ENCODE measurements at regions not wholly inside any gene's neighbourhood (a gene's known extent, or its start where the extent isn't known, plus 50 kb on each side); places are given as distances from the start of the nearest gene placed in this dataset.

DNA sequence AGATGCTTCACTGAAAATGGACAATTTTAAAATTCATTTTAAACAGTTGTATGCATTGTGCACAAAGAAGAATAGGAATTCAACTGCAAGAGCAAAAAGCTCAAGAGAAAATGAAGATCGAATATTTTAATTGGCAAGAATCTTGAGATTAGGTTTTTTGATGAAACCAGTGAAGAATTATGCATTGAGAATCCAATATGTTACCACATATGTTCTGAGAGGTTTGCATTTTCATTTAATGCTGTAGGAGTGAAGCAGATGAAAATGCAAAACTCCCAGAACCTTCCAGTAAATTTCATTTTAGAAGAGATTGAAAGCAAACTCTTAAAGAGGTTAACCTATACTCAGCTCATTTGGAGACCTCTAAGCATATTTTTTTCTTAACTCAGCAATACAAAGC, 298.0 kb downstream of the OLFM3 start:
- TF ChIP-seq, protein P1, sequence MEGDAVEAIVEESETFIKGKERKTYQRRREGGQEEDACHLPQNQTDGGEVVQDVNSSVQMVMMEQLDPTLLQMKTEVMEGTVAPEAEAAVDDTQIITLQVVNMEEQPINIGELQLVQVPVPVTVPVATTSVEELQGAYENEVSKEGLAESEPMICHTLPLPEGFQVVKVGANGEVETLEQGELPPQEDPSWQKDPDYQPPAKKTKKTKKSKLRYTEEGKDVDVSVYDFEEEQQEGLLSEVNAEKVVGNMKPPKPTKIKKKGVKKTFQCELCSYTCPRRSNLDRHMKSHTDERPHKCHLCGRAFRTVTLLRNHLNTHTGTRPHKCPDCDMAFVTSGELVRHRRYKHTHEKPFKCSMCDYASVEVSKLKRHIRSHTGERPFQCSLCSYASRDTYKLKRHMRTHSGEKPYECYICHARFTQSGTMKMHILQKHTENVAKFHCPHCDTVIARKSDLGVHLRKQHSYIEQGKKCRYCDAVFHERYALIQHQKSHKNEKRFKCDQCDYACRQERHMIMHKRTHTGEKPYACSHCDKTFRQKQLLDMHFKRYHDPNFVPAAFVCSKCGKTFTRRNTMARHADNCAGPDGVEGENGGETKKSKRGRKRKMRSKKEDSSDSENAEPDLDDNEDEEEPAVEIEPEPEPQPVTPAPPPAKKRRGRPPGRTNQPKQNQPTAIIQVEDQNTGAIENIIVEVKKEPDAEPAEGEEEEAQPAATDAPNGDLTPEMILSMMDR (IDR thresholded peaks at IDR 0.05), result no peak
- TF ChIP-seq SIN3A (IDR thresholded peaks at IDR 0.05; ENCODE audit: borderline replicate concordance, insufficient read depth, low read depth, low read length), result no peak
- no peak for TF ChIP-seq POLR2AphosphoS5 (IDR thresholded peaks at IDR 0.05; ENCODE audit: low read depth, low read length)
- TF ChIP-seq, protein P2, sequence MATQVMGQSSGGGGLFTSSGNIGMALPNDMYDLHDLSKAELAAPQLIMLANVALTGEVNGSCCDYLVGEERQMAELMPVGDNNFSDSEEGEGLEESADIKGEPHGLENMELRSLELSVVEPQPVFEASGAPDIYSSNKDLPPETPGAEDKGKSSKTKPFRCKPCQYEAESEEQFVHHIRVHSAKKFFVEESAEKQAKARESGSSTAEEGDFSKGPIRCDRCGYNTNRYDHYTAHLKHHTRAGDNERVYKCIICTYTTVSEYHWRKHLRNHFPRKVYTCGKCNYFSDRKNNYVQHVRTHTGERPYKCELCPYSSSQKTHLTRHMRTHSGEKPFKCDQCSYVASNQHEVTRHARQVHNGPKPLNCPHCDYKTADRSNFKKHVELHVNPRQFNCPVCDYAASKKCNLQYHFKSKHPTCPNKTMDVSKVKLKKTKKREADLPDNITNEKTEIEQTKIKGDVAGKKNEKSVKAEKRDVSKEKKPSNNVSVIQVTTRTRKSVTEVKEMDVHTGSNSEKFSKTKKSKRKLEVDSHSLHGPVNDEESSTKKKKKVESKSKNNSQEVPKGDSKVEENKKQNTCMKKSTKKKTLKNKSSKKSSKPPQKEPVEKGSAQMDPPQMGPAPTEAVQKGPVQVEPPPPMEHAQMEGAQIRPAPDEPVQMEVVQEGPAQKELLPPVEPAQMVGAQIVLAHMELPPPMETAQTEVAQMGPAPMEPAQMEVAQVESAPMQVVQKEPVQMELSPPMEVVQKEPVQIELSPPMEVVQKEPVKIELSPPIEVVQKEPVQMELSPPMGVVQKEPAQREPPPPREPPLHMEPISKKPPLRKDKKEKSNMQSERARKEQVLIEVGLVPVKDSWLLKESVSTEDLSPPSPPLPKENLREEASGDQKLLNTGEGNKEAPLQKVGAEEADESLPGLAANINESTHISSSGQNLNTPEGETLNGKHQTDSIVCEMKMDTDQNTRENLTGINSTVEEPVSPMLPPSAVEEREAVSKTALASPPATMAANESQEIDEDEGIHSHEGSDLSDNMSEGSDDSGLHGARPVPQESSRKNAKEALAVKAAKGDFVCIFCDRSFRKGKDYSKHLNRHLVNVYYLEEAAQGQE (IDR thresholded peaks at IDR 0.05; ENCODE audit: insufficient read depth in 1 of 2, low read depth in 2 of 2, low read length in 1 of 2), result no peak
- no peak for TF ChIP-seq TCF7L2 (IDR thresholded peaks at IDR 0.05; ENCODE audit: low read depth, low read length)

All from Panc1 (cell line).